Tibial nerve (tissue), 3 donors: ENCODE measurements at regions not wholly inside any gene's neighbourhood (a gene's known extent, or its start where the extent isn't known, plus 50 kb on each side); places are given as distances from the start of the nearest gene placed in this dataset.

ENCODE experiments used
- CTCF ChIP-seq, 5 experiments: fragments of 200-600 bp in 3 of 5; fragments of 450-650 bp in 2 of 5; sonication (generic) in 3 of 5; IDR thresholded peaks; one replicate each; pipeline ENCODE4 v1.5.1; 2016 to 2019; ENCODE audit warnings: antibody characterized with exemption in 5 of 5, mild to moderate bottlenecking in 3 of 5, moderate library complexity in 2 of 5
- POLR2A ChIP-seq, 2 donors: fragments of 450-650 bp; IDR thresholded peaks; one replicate each; pipeline ENCODE4 v1.6.1; 2017; ENCODE audit warnings: antibody characterized with exemption in 2 of 2, mild to moderate bottlenecking in 2 of 2, moderate library complexity in 2 of 2

- TF ChIP-seq CTCF (IDR thresholded peaks at IDR 0.05) (no peak), POLR2A (IDR thresholded peaks at IDR 0.05) (no peak)
Measured at GRCh38 chr1:221522529-221522940, 219.4 kb downstream of the DUSP10 start.
